ENCODE measurements at regions not wholly inside any gene's neighbourhood (a gene's known extent, or its start where the extent isn't known, plus 50 kb on each side); places are given as distances from the start of the nearest gene placed in this dataset.

DNA sequence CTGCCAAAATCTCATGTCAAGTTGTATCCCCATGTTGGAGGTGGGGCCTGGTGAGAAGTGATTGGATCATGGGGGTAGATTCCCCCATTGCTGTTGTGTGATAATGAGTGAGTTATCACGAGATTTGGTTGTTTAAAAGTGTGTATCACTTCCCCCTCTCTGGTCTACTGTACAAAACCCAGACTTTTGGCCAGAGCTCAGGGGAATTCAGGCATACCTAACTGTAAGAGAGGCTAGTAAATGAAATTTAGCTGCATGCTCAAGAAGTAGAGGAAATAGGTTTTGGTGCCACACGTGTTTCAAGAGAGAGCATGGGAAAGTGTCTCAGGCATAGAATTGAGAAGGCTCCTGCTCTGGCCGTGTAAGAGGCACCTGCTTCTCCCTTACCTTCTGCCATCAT lies 190.5 kb upstream of the GALNTL6 start:
- TF ChIP-seq GABPA (IDR thresholded peaks at IDR 0.05; ENCODE audit: low read depth) = no peak
- TF ChIP-seq, protein P1, sequence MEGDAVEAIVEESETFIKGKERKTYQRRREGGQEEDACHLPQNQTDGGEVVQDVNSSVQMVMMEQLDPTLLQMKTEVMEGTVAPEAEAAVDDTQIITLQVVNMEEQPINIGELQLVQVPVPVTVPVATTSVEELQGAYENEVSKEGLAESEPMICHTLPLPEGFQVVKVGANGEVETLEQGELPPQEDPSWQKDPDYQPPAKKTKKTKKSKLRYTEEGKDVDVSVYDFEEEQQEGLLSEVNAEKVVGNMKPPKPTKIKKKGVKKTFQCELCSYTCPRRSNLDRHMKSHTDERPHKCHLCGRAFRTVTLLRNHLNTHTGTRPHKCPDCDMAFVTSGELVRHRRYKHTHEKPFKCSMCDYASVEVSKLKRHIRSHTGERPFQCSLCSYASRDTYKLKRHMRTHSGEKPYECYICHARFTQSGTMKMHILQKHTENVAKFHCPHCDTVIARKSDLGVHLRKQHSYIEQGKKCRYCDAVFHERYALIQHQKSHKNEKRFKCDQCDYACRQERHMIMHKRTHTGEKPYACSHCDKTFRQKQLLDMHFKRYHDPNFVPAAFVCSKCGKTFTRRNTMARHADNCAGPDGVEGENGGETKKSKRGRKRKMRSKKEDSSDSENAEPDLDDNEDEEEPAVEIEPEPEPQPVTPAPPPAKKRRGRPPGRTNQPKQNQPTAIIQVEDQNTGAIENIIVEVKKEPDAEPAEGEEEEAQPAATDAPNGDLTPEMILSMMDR (IDR thresholded peaks at IDR 0.05; ENCODE audit: insufficient read depth, low read length) = no peak
- no peak for TF ChIP-seq POLR2AphosphoS5 (IDR thresholded peaks at IDR 0.05; ENCODE audit: low read depth)
- TF ChIP-seq, protein P2, sequence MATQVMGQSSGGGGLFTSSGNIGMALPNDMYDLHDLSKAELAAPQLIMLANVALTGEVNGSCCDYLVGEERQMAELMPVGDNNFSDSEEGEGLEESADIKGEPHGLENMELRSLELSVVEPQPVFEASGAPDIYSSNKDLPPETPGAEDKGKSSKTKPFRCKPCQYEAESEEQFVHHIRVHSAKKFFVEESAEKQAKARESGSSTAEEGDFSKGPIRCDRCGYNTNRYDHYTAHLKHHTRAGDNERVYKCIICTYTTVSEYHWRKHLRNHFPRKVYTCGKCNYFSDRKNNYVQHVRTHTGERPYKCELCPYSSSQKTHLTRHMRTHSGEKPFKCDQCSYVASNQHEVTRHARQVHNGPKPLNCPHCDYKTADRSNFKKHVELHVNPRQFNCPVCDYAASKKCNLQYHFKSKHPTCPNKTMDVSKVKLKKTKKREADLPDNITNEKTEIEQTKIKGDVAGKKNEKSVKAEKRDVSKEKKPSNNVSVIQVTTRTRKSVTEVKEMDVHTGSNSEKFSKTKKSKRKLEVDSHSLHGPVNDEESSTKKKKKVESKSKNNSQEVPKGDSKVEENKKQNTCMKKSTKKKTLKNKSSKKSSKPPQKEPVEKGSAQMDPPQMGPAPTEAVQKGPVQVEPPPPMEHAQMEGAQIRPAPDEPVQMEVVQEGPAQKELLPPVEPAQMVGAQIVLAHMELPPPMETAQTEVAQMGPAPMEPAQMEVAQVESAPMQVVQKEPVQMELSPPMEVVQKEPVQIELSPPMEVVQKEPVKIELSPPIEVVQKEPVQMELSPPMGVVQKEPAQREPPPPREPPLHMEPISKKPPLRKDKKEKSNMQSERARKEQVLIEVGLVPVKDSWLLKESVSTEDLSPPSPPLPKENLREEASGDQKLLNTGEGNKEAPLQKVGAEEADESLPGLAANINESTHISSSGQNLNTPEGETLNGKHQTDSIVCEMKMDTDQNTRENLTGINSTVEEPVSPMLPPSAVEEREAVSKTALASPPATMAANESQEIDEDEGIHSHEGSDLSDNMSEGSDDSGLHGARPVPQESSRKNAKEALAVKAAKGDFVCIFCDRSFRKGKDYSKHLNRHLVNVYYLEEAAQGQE (IDR thresholded peaks at IDR 0.05; ENCODE audit: insufficient replicate concordance, low read depth) = no peak
- no peak for TF ChIP-seq SPI1 (IDR thresholded peaks at IDR 0.05; ENCODE audit: borderline replicate concordance, low read depth)

Measured in HL-60 (cell line).